Activated CD4-positive, alpha-beta memory T cell treated with anti-CD3 and anti-CD28 coated beads for 36 hours (primary cell): ENCODE measurements at regions not wholly inside any gene's neighbourhood (a gene's known extent, or its start where the extent isn't known, plus 50 kb on each side); places are given as distances from the start of the nearest gene placed in this dataset.
"Not testable (repeated sequence)": the region's sequence is repeated elsewhere in the genome, so short reads cannot be mapped to it uniquely, and the experiment has no call there.

Source experiments
- CTCF ChIA-PET: fragments of 350-600 bp; sonication (Branson Sonifier 250); formaldehyde crosslinking; loops from one replicate; lab custom pipeline; 2021; ENCODE audit warnings: antibody characterized with exemption, inconsistent platforms; lab: Charles Lee
- POLR2A ChIA-PET: fragments of 350-600 bp; sonication (Branson Sonifier 250); formaldehyde crosslinking; loops from one replicate; lab custom pipeline; 2021; ENCODE audit warnings: antibody characterized with exemption; lab: Charles Lee
- DNase-seq: peaks from one replicate; pipeline ENCODE4 v3.0.0-alpha.2; 2020
- H3K27ac Mint-ChIP-seq: one replicate; pipeline ENCODE4 v1.8.0; 2021; ENCODE audit warnings: mixed read lengths
- H3K27me3 Mint-ChIP-seq: one replicate; pipeline ENCODE4 v1.8.0; 2021; ENCODE audit warnings: mixed read lengths
- H3K36me3 Mint-ChIP-seq: one replicate; pipeline ENCODE4 v1.8.0; 2021; ENCODE audit warnings: mixed read lengths
- H3K4me1 Mint-ChIP-seq: one replicate; pipeline ENCODE4 v1.8.0; 2021; ENCODE audit warnings: low read depth, mixed read lengths
- H3K4me3 Mint-ChIP-seq: one replicate; pipeline ENCODE4 v1.8.0; 2021; ENCODE audit warnings: mild to moderate bottlenecking, mixed read lengths
- H3K9me3 Mint-ChIP-seq: one replicate; pipeline ENCODE4 v1.8.0; 2021; ENCODE audit warnings: mixed read lengths
- intact Hi-C: fragments of 100-400 bp; cut with micrococcal nuclease; formaldehyde crosslinking; loops from one replicate; pipeline ENCODE4 v1.15.1; 2023

DNA sequence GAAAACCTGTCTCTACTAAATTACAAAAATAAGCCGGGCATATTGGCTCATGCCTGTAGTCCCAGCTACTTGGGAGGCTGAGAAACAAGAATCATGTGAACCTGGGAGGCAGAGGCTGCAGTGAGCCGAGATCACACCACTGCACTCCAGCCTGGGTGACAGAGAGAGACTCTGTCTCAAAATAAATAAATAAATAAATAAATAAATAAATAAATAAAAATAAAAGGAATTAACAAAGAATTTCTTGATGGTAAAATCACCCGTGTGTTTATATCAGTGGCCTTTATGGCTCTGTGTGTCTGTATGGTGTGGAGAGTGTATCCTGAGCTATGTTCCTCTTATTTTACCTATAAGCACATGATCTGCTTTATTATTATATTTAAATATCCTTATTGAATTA is 520.5 kb upstream of the PFKP start:
- H3K36me3 Mint-ChIP-seq, H3K9me3 Mint-ChIP-seq, H3K27ac Mint-ChIP-seq, intact Hi-C loops, H3K4me1 Mint-ChIP-seq, H3K27me3 Mint-ChIP-seq, H3K4me3 Mint-ChIP-seq, DNase-seq, POLR2A ChIA-PET: not testable (repeated sequence)
- CTCF ChIA-PET, result interaction anchor here (0.5 kb wide), 1 partner anchor 11 kb away, joined by 3 read pairs; no protein-coding TSS in a partner anchor

- H3K9me3 Mint-ChIP-seq, result no peaks in the 10 kb centered on the region
- H3K27ac Mint-ChIP-seq, result no peak overlapping the region
- H3K36me3 Mint-ChIP-seq, result no peaks in the 10 kb centered on the region
- DNase-seq, result no peak
- no peak overlapping the region for H3K4me3 Mint-ChIP-seq
- no peaks in the 10 kb centered on the region for H3K4me1 Mint-ChIP-seq
- H3K27me3 Mint-ChIP-seq, result no peaks in the 10 kb centered on the region
- ChIA-PET CTCF (no interaction called here), POLR2A (no interaction called here)
- intact Hi-C loops, result no loop called here
Observed at GRCh38 chr10:2543974-2544373, 523.4 kb upstream of the PFKP start.

GRCh38 chr10:2543142-2543886 is 524.0 kb upstream of the PFKP start:
- intact Hi-C loops, result no loop called here
- H3K4me3 Mint-ChIP-seq, result no peak overlapping the region
- H3K9me3 Mint-ChIP-seq, result no peaks in the 10 kb centered on the region
- DNase-seq, result no peak
- H3K4me1 Mint-ChIP-seq, result no peaks in the 10 kb centered on the region
- H3K27me3 Mint-ChIP-seq, result no peaks in the 10 kb centered on the region
- no peak overlapping the region for H3K27ac Mint-ChIP-seq
- H3K36me3 Mint-ChIP-seq, result no peaks in the 10 kb centered on the region
- ChIA-PET POLR2A (no interaction called here), CTCF (no interaction called here)

DNA sequence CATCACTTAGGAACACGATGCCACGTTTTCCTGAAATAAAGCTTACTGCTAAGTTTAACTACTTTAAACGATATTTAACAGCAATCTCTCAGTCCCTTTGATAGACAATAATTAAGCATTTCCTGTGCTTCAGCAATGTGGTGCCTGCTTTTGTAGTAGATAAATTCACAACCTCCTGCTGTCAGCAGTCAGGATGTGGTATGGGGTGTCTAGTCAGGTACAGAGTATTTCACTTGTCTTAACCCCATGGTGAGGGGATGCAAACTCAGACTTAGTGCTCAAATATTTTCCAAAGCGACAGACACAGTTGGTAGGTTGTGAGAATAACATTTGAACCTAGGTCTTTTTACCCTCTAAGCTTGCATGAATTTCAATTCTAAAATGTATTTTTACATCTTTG is 526.2 kb upstream of the PFKP start:
- no peak for DNase-seq
- ChIA-PET CTCF (no interaction called here), POLR2A (no interaction called here)
- Mint-ChIP-seq H3K9me3 (no peaks in the 10 kb centered on the region), H3K36me3 (no peaks in the 10 kb centered on the region), H3K27me3 (no peaks in the 10 kb centered on the region), H3K4me3 (no peak overlapping the region), H3K4me1 (no peaks in the 10 kb centered on the region), H3K27ac (no peak overlapping the region)
- intact Hi-C loops, result no loop called here

GRCh38 chr10:2529945-2530344 is 537.4 kb upstream of the PFKP start:
- Mint-ChIP-seq H3K9me3 (no peaks in the 10 kb centered on the region), H3K27ac (no peak overlapping the region), H3K27me3 (no peaks in the 10 kb centered on the region), H3K36me3 (no peaks in the 10 kb centered on the region), H3K4me3 (no peak overlapping the region), H3K4me1 (no peaks in the 10 kb centered on the region)
- intact Hi-C loops, result no loop called here
- ChIA-PET CTCF (no interaction called here), POLR2A (interaction anchor here (0.6 kb wide), 1 partner anchor 410 kb away, joined by 3 read pairs; no protein-coding TSS in a partner anchor)
- no peak for DNase-seq

DNA sequence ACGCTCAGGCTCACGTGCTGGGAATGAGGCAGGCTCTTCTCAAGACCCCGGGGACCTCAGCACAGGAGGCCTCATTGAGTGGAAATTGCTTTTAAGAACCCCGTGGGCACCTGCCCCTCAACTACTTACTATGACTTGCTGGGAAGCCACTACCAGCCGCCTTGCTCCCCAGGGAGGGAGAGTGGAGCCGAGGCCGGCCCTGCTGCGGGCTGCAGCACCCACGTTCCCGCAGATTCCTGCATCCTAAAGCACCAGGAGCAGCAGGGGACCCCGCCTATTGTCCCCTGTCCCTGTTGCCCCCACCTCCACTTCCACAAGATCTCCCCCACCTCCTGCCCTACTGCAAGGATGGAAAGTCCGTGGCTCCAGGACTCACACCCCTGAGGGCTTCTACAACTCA is 541.6 kb upstream of the PFKP start:
- intact Hi-C loops, result no loop called here
- Mint-ChIP-seq H3K27me3 (no peaks in the 10 kb centered on the region), H3K9me3 (peaks cover 5% of the 10 kb centered on the region), H3K4me3 (no peak overlapping the region), H3K4me1 (no peaks in the 10 kb centered on the region), H3K27ac (no peak overlapping the region), H3K36me3 (no peaks in the 10 kb centered on the region)
- POLR2A ChIA-PET, result no interaction called here
- no peak for DNase-seq
- CTCF ChIA-PET, result no interaction called here

GRCh38 chr10:2519139-2519538 is 548.2 kb upstream of the PFKP start:
- POLR2A ChIA-PET, result no interaction called here
- DNase-seq, result no peak
- Mint-ChIP-seq H3K27ac (no peak overlapping the region), H3K27me3 (no peaks in the 10 kb centered on the region), H3K36me3 (no peaks in the 10 kb centered on the region), H3K4me1 (no peaks in the 10 kb centered on the region), H3K4me3 (no peak overlapping the region), H3K9me3 (peaks cover 5% of the 10 kb centered on the region)
- CTCF ChIA-PET, result no interaction called here
- intact Hi-C loops, result no loop called here

DNA sequence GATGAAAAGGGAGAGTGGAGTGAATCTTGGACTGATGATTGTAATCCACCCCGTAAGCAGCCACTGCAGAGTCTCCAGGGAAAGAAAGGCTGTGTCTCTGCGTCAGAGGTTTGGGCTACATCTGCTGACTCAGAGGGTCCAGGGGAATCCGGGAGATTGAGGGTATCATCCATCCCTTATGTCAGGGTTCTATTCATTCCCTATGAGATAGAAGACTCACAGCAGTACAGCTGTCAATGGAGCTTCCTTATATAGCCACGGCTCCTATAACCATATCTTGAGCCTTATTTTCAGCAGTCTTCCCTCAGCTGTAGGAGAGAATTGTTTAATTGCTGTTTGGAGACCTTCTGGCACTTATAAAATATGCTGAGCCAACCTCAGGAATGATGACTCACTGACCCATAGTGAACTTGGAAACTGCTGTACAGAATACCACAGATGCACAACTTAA is 558.2 kb upstream of the PFKP start:
- no peaks in the 10 kb centered on the region for H3K36me3 Mint-ChIP-seq
- DNase-seq, result no peak
- peaks cover 6% of the 10 kb centered on the region for H3K27me3 Mint-ChIP-seq
- intact Hi-C loops, result no loop called here
- no peak overlapping the region for H3K27ac Mint-ChIP-seq
- POLR2A ChIA-PET, result no interaction called here
- H3K9me3 Mint-ChIP-seq, result peaks cover 3% of the 10 kb centered on the region
- H3K4me1 Mint-ChIP-seq, result no peaks in the 10 kb centered on the region
- H3K4me3 Mint-ChIP-seq, result no peak overlapping the region
- CTCF ChIA-PET, result no interaction called here

- not testable (repeated sequence) for DNase-seq, H3K4me3 Mint-ChIP-seq
Observed at GRCh38 chr10:2501366-2501940, 565.9 kb upstream of the PFKP start.

DNA sequence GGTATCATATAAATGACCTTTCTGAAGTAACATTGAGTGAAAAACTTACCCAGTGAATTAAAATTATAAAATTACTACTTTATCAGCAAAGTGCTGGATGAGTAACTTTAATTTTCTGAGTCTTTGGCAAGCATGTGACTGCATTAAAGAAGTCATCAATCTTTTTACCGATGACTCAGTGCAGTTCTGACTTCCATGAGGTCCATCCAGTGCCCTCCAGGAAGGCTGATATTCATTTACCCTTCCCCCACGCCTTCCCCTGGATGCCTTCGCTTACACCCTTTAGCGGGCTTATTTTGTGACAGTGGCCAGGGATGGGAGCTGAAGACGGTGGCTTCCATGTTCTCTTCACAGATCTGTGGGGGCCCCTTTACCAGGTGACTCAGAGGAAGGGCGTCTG is 572.9 kb upstream of the PFKP start:
- intact Hi-C loops, result no loop called here
- Mint-ChIP-seq H3K27me3 (peaks cover 2% of the 10 kb centered on the region), H3K4me1 (no peaks in the 10 kb centered on the region), H3K4me3 (no peak overlapping the region), H3K9me3 (no peaks in the 10 kb centered on the region), H3K36me3 (no peaks in the 10 kb centered on the region), H3K27ac (no peak overlapping the region)
- POLR2A ChIA-PET, result no interaction called here
- DNase-seq, result no peak
- CTCF ChIA-PET, result no interaction called here

More at GRCh38 chr10:2501366-2501940, 565.9 kb upstream of the PFKP start:
- CTCF ChIA-PET, intact Hi-C loops, H3K9me3 Mint-ChIP-seq, POLR2A ChIA-PET, H3K36me3 Mint-ChIP-seq, H3K27me3 Mint-ChIP-seq, H3K4me1 Mint-ChIP-seq, H3K27ac Mint-ChIP-seq: not testable (repeated sequence)

DNA sequence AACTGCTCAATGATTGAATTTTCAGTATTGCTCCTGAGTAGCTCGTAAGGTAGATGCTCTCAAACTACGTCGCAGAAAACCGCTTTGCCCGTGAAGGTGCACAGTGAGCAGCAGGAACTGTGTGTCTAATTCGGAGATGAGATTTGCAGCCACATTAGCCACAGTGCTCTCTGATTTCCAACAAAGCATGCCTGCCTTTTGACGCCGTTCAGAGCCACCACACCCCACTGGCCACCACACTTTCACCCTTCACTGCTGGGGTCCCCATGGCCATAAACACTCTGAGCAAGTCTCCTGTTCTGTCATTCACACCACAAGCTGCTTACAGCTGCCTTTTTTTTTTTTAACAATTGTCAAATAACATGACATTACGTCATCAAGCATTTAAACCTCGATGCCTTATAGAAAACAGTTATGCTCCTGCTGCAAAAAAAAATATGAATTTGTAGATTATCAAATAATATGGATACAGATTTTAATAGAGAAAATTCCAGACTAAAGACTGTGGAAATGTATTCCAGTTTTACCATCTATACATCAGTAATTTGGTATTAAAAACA is 578.8 kb upstream of the PFKP start:
- POLR2A ChIA-PET, result no interaction called here
- DNase-seq, result no peak
- intact Hi-C loops, result no loop called here
- Mint-ChIP-seq H3K4me3 (no peak overlapping the region), H3K27me3 (no peaks in the 10 kb centered on the region), H3K36me3 (no peaks in the 10 kb centered on the region), H3K4me1 (no peaks in the 10 kb centered on the region), H3K27ac (no peak overlapping the region), H3K9me3 (no peaks in the 10 kb centered on the region)
- CTCF ChIA-PET, result no interaction called here

- Mint-ChIP-seq H3K27me3 (no peaks in the 10 kb centered on the region), H3K9me3 (no peaks in the 10 kb centered on the region), H3K4me3 (no peak overlapping the region), H3K27ac (no peak overlapping the region), H3K36me3 (no peaks in the 10 kb centered on the region), H3K4me1 (no peaks in the 10 kb centered on the region)
- intact Hi-C loops, result no loop called here
- CTCF ChIA-PET, result no interaction called here
- POLR2A ChIA-PET, result no interaction called here
- no peak for DNase-seq
Observed at GRCh38 chr10:2487921-2488320, 579.4 kb upstream of the PFKP start.

DNA sequence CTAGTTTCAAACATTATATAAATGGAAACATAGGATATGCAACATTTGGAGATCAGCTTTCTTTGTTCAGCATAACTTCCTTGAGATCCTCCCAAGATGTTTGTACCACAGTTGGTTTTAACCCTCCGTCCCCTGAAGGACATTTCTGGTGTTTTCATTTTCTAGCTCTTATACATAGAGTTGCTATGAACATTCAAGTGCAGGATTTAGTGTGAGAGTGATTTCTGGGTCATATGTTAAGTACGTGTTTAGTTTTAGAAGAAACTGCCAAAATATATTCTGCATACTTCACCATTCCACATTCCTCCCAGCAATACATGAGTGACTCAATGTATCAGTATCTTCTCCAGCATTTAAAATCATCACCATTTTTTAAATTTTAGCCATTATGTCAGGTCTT is 588.7 kb upstream of the PFKP start:
- Mint-ChIP-seq H3K36me3 (no peaks in the 10 kb centered on the region), H3K27ac (no peak overlapping the region), H3K27me3 (no peaks in the 10 kb centered on the region), H3K4me1 (no peaks in the 10 kb centered on the region), H3K9me3 (peaks cover 6% of the 10 kb centered on the region), H3K4me3 (no peak overlapping the region)
- DNase-seq, result no peak
- intact Hi-C loops, result no loop called here
- ChIA-PET CTCF (no interaction called here), POLR2A (no interaction called here)
